Ishikawa (cell line): ENCODE measurements at regions not wholly inside any gene's neighbourhood (a gene's known extent, or its start where the extent isn't known, plus 50 kb on each side); places are given as distances from the start of the nearest gene placed in this dataset.

Source experiments
- CEBPB ChIP-seq: IDR thresholded peaks from 2 replicates; pipeline ENCODE4 v1.6.1; 2012
- CREB1 ChIP-seq: IDR thresholded peaks from 2 replicates; pipeline ENCODE4 v1.6.1; 2012; ENCODE audit warnings: low read depth
- EGR1 ChIP-seq: IDR thresholded peaks from 2 replicates; pipeline ENCODE4 v1.6.1; 2012
- EP300 ChIP-seq: IDR thresholded peaks from 2 replicates; pipeline ENCODE4 v1.6.1; 2012; ENCODE audit warnings: borderline replicate concordance
- FOXM1 ChIP-seq: IDR thresholded peaks from 2 replicates; pipeline ENCODE4 v1.6.1; 2012; ENCODE audit warnings: low read depth, borderline replicate concordance
- MAX ChIP-seq: IDR thresholded peaks from 2 replicates; pipeline ENCODE4 v1.6.1; 2012
- NFIC ChIP-seq: IDR thresholded peaks from 2 replicates; pipeline ENCODE4 v1.6.1; 2012
- RAD21 ChIP-seq: IDR thresholded peaks from 2 replicates; pipeline ENCODE4 v1.6.1; 2012; ENCODE audit warnings: low read depth
- REST ChIP-seq: IDR thresholded peaks from 2 replicates; pipeline ENCODE4 v1.6.1; 2012; ENCODE audit warnings: low read depth, mild to moderate bottlenecking
- TAF1 ChIP-seq: IDR thresholded peaks from 2 replicates; pipeline ENCODE4 v1.6.1; 2012; ENCODE audit warnings: low read depth, mild to moderate bottlenecking
- TCF12 ChIP-seq: IDR thresholded peaks from 2 replicates; pipeline ENCODE4 v1.6.1; 2012; ENCODE audit warnings: low read depth
- TEAD4 ChIP-seq: IDR thresholded peaks from 2 replicates; pipeline ENCODE4 v1.6.1; 2012
- USF1 ChIP-seq: IDR thresholded peaks from 2 replicates; pipeline ENCODE4 v1.6.1; 2012
- YY1 ChIP-seq: IDR thresholded peaks from 2 replicates; pipeline ENCODE4 v1.6.1; 2012; ENCODE audit warnings: low read depth
- ZBTB7A ChIP-seq: IDR thresholded peaks from 2 replicates; pipeline ENCODE4 v1.6.1; 2012; ENCODE audit warnings: low read depth

- no peak for TF ChIP-seq EGR1
- no peak for TF ChIP-seq REST
- no peak for TF ChIP-seq ZBTB7A
- TF ChIP-seq EP300, result no peak
- no peak for TF ChIP-seq TCF12
These were observed 775.4 kb upstream of the CDH2 start for GRCh38 chr18:28952339-28952738.

GRCh38 chr18:28947900-28948299 is 771.0 kb upstream of the CDH2 start:
- TF ChIP-seq TAF1, result no peak
- TF ChIP-seq EP300, result no peak
- no peak for TF ChIP-seq REST
- no peak for TF ChIP-seq USF1
- no peak for TF ChIP-seq FOXM1
- TF ChIP-seq NFIC, result no peak
- no peak for TF ChIP-seq YY1

- TF ChIP-seq RAD21, result no peak
- no peak for TF ChIP-seq CREB1
- TF ChIP-seq ZBTB7A, result no peak
- TF ChIP-seq FOXM1, result no peak
- TF ChIP-seq EGR1, result no peak
- TF ChIP-seq EP300, result no peak
- no peak for TF ChIP-seq CEBPB
- TF ChIP-seq YY1, result no peak
- no peak for TF ChIP-seq MAX
- TF ChIP-seq USF1, result no peak
- no peak for TF ChIP-seq TCF12
- TF ChIP-seq TEAD4, result no peak
- TF ChIP-seq NFIC, result no peak
- no peak for TF ChIP-seq REST
- TF ChIP-seq TAF1, result no peak
These were observed 769.5 kb upstream of the CDH2 start for GRCh38 chr18:28946471-28946870.

- TF ChIP-seq EP300 (no peak), RAD21 (no peak), CREB1 (no peak), CEBPB (no peak), ZBTB7A (no peak), YY1 (no peak), TAF1 (no peak), TEAD4 (no peak), REST (no peak), MAX (no peak), USF1 (no peak), EGR1 (no peak), FOXM1 (no peak), NFIC (no peak), TCF12 (no peak)
These were observed 746.0 kb upstream of the CDH2 start for GRCh38 chr18:28922936-28923335.
